ENCODE measurements at regions not wholly inside any gene's neighbourhood (a gene's known extent, or its start where the extent isn't known, plus 50 kb on each side); places are given as distances from the start of the nearest gene placed in this dataset.

DNA sequence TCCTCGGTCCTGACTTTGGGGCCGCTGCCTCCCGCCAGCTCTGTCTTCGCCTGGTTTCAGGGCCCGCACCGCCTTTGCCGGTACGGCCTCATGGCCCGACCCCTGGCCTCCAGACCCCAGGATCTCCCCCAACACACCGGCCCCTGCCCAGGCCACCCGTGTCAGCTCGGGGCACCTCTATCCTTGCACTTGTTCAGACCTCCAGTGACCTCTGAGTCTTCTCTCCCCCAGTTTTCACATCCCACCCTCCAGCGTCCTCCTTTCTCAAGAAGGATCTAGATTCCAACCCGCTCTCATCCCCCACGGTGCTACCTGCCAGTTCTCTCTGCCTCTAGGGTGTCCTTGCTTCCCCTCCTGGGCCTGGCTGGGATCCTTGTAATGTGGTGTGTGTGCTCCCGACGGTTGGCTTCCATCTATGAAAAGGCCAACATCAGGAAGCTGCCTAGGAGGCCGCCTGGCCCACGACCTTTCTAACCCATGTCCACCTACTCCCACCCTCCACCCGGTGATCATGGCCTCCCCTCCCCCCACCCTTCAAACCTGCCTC is 61.1 kb downstream of the SPATA31C2 start:
- H3K27me3 Mint-ChIP-seq: peaks cover 57% of the 10 kb centered on the region
- peaks cover 13% of the 10 kb centered on the region for H3K4me1 Mint-ChIP-seq
- no peak overlapping the region for H3K27ac Mint-ChIP-seq
- no peaks in the 10 kb centered on the region for H3K9me3 Mint-ChIP-seq (ENCODE audit: low read depth)
- no peak for ATAC-seq
- DNase-seq: no peak
- peak overlapping the region; percentile 59 for H3K4me3 Mint-ChIP-seq
- CTCF ChIA-PET: interaction anchor here (1.3 to 1.4 kb wide), 2 partner anchors 18 to 502 kb away, joined by 3 read pairs; no protein-coding TSS in a partner anchor
- H3K36me3 Mint-ChIP-seq: no peaks in the 10 kb centered on the region

DNA sequence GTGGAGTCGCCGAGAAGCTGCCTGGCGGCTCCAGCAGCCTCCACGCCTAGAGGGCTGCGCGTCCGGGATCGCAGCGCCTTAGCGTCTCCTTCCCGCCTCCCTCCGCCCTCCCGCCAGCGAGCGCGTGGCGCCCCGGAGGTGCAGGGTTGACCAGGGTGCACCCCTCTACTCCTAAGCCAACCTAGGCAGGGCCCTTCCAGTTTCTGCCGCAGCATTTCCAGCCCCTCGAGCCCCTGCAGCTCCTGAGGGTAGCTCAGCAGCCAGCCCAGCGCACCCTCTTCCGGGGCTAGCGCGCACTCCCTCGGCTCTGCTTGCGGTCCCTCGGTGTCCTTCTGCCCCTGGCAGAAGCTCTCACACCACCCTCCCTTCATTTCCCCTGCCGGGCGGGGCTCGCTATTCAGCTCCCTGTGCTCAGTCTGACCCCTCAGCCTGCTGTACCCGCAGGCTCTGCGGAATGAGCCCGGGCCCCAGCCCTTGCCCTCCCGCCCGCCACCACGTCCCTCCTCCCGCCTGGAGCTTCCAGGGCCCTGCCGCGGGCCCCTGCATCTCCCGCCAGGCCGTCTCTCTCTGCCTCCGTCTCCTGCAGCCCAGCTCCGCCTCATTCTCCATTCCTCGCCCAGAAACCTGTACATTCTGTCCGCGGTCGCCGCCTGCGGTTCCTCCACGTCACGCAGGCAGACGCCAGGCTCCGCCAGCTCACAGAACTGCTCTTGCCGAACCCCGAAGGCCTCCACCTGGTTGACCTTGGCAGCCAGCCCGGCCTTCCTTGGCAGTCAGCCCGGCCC is 61.8 kb downstream of the SPATA31C2 start:
- Mint-ChIP-seq H3K4me1 (peaks cover 13% of the 10 kb centered on the region), H3K27ac (no peak overlapping the region), H3K9me3 (ENCODE audit: low read depth) (no peaks in the 10 kb centered on the region), H3K36me3 (no peaks in the 10 kb centered on the region), H3K27me3 (peaks cover 63% of the 10 kb centered on the region), H3K4me3 (peak overlapping the region; percentile 59)
- peak; percentile 49 for DNase-seq
- peak; percentile 86 for ATAC-seq
- CTCF ChIA-PET: interaction anchor here (0.7 to 1.5 kb wide), 4 partner anchors 18 to 1045 kb away, joined by 3 to 4 read pairs (median 3); no protein-coding TSS in a partner anchor

- DNase-seq (no peak), ATAC-seq (no peak)
- Mint-ChIP-seq H3K4me3 (peak overlapping the region; percentile 59), H3K27me3 (peaks cover 66% of the 10 kb centered on the region), H3K4me1 (peaks cover 13% of the 10 kb centered on the region), H3K9me3 (ENCODE audit: low read depth) (no peaks in the 10 kb centered on the region), H3K36me3 (no peaks in the 10 kb centered on the region), H3K27ac (no peak overlapping the region)
- CTCF ChIA-PET: interaction anchor here (0.7 to 1.5 kb wide), 3 partner anchors 19 to 1045 kb away, joined by 3 to 4 read pairs (median 3); no protein-coding TSS in a partner anchor
These were observed 62.3 kb downstream of the SPATA31C2 start for GRCh38 chr9:88075966-88076285.

DNA sequence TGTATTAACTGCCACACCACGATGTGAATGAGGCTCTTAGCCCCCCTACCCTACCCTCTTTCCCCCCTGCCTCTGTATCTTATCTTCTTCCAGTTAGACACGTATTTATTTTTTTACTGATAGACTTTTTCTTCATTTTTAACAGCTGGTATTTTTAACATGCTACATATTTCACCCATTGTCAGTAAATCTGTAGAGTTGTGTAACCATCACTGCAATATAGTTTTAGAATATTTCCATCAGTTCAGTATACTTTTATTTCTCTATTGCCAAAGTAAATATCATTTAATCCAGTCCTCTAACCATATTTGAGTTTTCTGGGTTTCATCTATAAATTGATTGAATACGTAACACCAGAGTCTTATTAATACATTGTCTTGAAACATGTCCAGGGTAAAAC is 62.8 kb downstream of the SPATA31C2 start:
- Mint-ChIP-seq H3K4me1 (peaks cover 13% of the 10 kb centered on the region), H3K4me3 (no peak overlapping the region), H3K27ac (no peak overlapping the region), H3K27me3 (peaks cover 70% of the 10 kb centered on the region), H3K36me3 (no peaks in the 10 kb centered on the region), H3K9me3 (ENCODE audit: low read depth) (no peaks in the 10 kb centered on the region)
- ATAC-seq (no peak), DNase-seq (no peak)
- CTCF ChIA-PET: interaction anchor here (1.5 kb wide), 1 partner anchor 518 kb away, joined by 4 read pairs; no protein-coding TSS in a partner anchor

DNA sequence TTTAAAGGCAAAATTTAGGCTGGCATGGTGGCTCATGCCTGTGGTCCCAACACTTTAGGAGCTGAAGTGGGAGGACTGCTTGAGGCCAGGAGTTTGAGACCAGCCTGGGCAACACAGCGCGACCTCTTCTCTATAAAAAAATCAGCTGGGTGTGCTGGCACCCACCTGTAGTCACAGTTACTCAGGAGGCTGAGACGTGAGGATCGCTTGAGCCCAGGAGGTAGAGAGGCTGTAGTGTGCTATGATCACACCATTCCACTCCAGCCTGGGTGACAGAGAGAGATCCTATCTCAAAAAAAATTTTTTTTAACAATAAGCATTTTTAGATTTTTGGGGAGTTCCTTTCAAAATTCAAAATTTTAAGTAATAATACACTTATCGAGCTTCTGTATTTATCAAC is 63.3 kb downstream of the SPATA31C2 start:
- no peaks in the 10 kb centered on the region for H3K9me3 Mint-ChIP-seq (ENCODE audit: low read depth)
- no peaks in the 10 kb centered on the region for H3K36me3 Mint-ChIP-seq
- ATAC-seq: no peak
- CTCF ChIA-PET: no interaction called here
- DNase-seq: no peak
- H3K4me1 Mint-ChIP-seq: peaks cover 13% of the 10 kb centered on the region
- peaks cover 74% of the 10 kb centered on the region for H3K27me3 Mint-ChIP-seq
- H3K4me3 Mint-ChIP-seq: no peak overlapping the region
- no peak overlapping the region for H3K27ac Mint-ChIP-seq

DNA sequence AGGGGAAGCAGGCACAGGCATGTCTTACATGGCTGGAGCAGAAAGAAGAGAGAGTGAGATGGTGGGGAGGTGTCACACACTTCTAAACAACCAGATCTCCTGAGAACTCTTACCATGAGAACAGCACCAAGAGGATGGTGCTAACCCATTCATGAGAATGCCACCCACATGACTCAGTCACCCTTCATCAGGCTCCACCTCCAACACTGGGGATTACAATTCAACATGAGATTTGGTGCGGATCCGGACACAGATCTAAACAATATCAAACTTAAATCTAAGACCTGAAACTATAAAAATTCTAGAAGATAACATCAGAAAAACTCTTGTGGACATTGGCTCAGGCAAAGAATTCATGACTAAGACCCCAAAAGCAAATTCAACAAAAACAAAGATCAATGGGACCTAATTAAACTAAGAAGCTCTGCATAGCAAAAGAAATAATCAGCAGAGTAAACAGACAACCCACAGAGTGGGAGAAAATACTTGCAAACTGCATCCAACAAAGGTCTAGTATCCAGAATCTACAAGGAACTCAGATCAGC is 65.4 kb downstream of the SPATA31C2 start:
- H3K4me3 Mint-ChIP-seq: no peak overlapping the region
- DNase-seq (no peak), ATAC-seq (no peak)
- H3K9me3 Mint-ChIP-seq (ENCODE audit: low read depth): no peaks in the 10 kb centered on the region
- H3K27ac Mint-ChIP-seq: no peak overlapping the region
- no peaks in the 10 kb centered on the region for H3K36me3 Mint-ChIP-seq
- CTCF ChIA-PET: no interaction called here
- peaks cover 13% of the 10 kb centered on the region for H3K4me1 Mint-ChIP-seq
- H3K27me3 Mint-ChIP-seq: peaks cover 72% of the 10 kb centered on the region

DNA sequence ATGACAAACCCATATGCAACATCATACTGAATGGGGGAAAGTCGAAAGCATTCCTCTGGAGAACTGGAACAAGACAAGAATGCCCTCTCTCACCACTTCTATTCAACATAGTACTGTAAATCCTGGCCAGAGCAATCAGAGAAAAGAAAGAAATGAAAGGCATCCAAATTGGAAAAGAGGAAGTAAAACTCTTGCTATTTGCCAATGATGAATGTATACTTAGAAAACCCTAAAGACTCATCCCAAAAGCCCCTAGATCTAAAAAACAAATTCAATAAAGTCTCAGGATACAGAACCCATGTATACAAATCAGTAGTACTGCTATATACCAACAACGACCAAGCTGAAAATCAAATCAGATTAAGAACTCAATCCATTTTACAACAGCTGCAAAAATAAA is 66.9 kb downstream of the SPATA31C2 start:
- no peaks in the 10 kb centered on the region for H3K9me3 Mint-ChIP-seq (ENCODE audit: low read depth)
- DNase-seq: no peak
- no peaks in the 10 kb centered on the region for H3K36me3 Mint-ChIP-seq
- H3K4me3 Mint-ChIP-seq: no peak overlapping the region
- no peak for ATAC-seq
- H3K27me3 Mint-ChIP-seq: peaks cover 61% of the 10 kb centered on the region
- H3K4me1 Mint-ChIP-seq: peaks cover 5% of the 10 kb centered on the region
- H3K27ac Mint-ChIP-seq: no peak overlapping the region
- CTCF ChIA-PET: no interaction called here

- H3K27me3 Mint-ChIP-seq: peaks cover 29% of the 10 kb centered on the region
These were observed 72.7 kb downstream of the SPATA31C2 start for GRCh38 chr9:88065619-88066018.

DNA sequence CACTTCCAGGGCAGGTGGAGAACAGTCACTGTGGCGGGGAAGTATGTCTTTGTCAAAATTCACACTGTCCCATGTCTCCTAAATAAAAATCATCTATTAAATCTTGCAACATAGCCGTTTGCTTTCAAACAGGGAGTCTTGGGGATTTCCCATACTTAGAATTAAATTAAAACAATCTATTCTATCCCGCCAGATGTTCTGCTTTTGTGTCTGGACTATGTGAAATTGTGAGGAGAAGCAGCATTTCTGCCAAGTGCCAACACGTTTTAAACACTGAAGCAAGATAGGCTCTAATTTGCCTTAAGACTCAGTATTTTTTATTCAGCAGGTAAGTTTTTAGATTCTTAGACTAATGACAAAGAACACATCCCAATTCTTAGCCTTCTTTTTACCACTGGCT is 73.7 kb downstream of the SPATA31C2 start:
- H3K27me3 Mint-ChIP-seq: peaks cover 20% of the 10 kb centered on the region
- H3K4me1 Mint-ChIP-seq: peaks cover under 1% of the 10 kb centered on the region
- H3K27ac Mint-ChIP-seq: no peak overlapping the region
- H3K4me3 Mint-ChIP-seq: no peak overlapping the region
- no peak for ATAC-seq
- CTCF ChIA-PET: no interaction called here
- DNase-seq: no peak
- no peaks in the 10 kb centered on the region for H3K9me3 Mint-ChIP-seq (ENCODE audit: low read depth)
- no peaks in the 10 kb centered on the region for H3K36me3 Mint-ChIP-seq

More at GRCh38 chr9:88065619-88066018, 72.7 kb downstream of the SPATA31C2 start:
- H3K9me3 Mint-ChIP-seq (ENCODE audit: low read depth): no peaks in the 10 kb centered on the region
- ATAC-seq (no peak), DNase-seq (no peak)
- CTCF ChIA-PET: no interaction called here
- no peaks in the 10 kb centered on the region for H3K36me3 Mint-ChIP-seq
- no peak overlapping the region for H3K4me3 Mint-ChIP-seq
- no peaks in the 10 kb centered on the region for H3K4me1 Mint-ChIP-seq
- H3K27ac Mint-ChIP-seq: no peak overlapping the region

GRCh38 chr9:88060746-88061145 is 77.5 kb downstream of the SPATA31C2 start:
- Mint-ChIP-seq H3K9me3 (ENCODE audit: low read depth) (no peaks in the 10 kb centered on the region), H3K27ac (no peak overlapping the region), H3K4me3 (no peak overlapping the region), H3K36me3 (no peaks in the 10 kb centered on the region), H3K27me3 (peaks cover 15% of the 10 kb centered on the region), H3K4me1 (peaks cover 3% of the 10 kb centered on the region)
- ATAC-seq: no peak
- CTCF ChIA-PET: no interaction called here
- no peak for DNase-seq

DNA sequence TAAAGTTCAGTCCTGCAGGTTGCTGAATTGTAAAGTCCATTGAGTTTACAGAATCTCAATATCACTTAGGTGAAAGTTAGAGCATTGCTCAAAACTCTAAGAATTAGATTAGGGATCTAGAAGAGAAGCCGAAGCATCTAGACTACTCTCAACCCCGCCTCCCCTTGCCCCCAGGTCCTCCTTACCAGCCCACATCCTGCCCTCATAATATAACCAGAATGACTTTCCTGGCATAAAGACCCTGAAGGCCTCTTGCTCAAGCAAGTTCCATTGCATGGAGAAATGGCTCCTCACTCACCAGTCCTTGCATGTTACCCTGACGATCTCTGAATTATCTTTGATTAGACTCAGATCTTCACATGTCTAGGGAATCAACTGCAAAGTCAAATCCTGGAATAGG is 78.8 kb downstream of the SPATA31C2 start:
- DNase-seq (no peak), ATAC-seq (no peak)
- Mint-ChIP-seq H3K9me3 (ENCODE audit: low read depth) (no peaks in the 10 kb centered on the region), H3K4me1 (peaks cover 3% of the 10 kb centered on the region), H3K27me3 (peaks cover 9% of the 10 kb centered on the region), H3K4me3 (no peak overlapping the region), H3K36me3 (no peaks in the 10 kb centered on the region), H3K27ac (no peak overlapping the region)
- CTCF ChIA-PET: no interaction called here

GRCh38 chr9:88056876-88057275 is 81.4 kb downstream of the SPATA31C2 start:
- Mint-ChIP-seq H3K9me3 (ENCODE audit: low read depth) (no peaks in the 10 kb centered on the region), H3K4me1 (peaks cover 3% of the 10 kb centered on the region), H3K27me3 (no peaks in the 10 kb centered on the region), H3K27ac (no peak overlapping the region), H3K36me3 (no peaks in the 10 kb centered on the region), H3K4me3 (no peak overlapping the region)
- CTCF ChIA-PET: no interaction called here
- ATAC-seq (no peak), DNase-seq (no peak)

- CTCF ChIA-PET: no interaction called here
- no peaks in the 10 kb centered on the region for H3K27me3 Mint-ChIP-seq
These were observed 79.6 kb upstream of the CDK20 start for GRCh38 chr9:88053856-88054501.

More at GRCh38 chr9:88053856-88054501, 79.6 kb upstream of the CDK20 start:
- Mint-ChIP-seq H3K36me3 (no peaks in the 10 kb centered on the region), H3K4me1 (peaks cover 2% of the 10 kb centered on the region), H3K27ac (no peak overlapping the region), H3K4me3 (no peak overlapping the region), H3K9me3 (ENCODE audit: low read depth) (no peaks in the 10 kb centered on the region)
- ATAC-seq: no peak
- DNase-seq: no peak

All from activated CD8-positive, alpha-beta memory T cell treated with anti-CD3 and anti-CD28 coated beads, Interleukin-2, amount 10 ng/mL, durations not matched to agents 7 days and 5 days (primary cell).